Occipital lobe (tissue), 1 donor: ENCODE measurements at regions not wholly inside any gene's neighbourhood (a gene's known extent, or its start where the extent isn't known, plus 50 kb on each side); places are given as distances from the start of the nearest gene placed in this dataset.

Experiments used
- DNase-seq: peaks from one replicate; lab custom pipeline; 2025; lab: John Stamatoyannopoulos, UW

DNA sequence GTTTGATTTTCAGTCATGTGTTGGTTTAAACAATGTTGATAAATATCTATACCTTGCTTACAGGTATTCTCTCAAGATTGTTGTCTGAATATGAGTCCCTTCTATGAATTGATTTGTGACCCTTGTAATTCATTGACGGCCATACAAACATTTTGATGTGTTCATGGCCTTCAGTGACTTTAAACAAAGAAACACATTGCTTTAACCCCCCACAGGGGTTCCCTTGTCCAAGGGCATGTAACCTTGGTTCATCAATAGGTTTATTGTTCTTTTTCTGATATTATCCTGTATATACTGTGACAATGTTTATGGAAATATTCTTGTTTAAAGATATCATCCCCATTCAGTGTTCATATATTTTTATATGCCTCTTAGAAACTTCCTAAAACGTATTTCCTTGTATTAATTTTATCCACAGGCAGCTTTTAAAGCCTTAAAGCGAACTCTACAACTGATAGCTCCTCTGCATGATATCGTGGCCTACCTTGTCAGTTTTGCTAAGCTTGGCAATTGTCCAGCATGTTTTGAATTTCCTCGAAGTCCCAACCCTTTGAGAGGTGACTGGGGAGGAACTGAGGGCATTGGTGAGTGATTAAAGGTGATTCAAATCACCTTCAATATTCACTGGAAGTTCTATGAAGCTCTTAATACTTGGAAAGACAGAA lies 87.0 kb downstream of the CD164 start:
- no peak for DNase-seq

DNA sequence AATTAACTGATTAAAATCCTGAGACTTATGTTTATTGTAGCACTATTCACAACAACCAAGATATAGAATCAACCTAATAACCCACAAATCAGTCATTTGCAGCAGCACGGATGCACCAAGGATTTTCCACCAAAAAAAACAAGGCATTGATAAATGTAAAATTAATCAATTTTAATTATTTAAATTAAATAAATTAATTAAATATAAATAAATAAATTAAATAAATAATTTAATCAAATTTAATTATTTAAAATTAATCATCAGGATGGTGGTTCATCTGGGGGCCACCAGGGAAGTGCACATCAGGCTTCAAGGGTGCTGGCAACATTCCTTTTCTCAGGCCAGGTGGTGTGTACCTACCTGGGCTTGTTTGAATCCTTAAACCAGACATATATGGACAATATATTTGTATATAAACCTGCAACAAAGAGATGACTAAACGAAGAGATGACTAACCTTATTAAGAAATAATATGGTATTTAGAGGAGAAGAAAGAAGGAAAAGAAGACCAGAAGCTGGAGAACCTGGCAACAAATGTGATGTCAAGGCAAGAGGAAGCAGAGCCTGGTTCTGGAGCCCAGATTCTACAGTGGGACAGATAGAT lies 89.2 kb downstream of the CD164 start:
- no peak for DNase-seq

DNA sequence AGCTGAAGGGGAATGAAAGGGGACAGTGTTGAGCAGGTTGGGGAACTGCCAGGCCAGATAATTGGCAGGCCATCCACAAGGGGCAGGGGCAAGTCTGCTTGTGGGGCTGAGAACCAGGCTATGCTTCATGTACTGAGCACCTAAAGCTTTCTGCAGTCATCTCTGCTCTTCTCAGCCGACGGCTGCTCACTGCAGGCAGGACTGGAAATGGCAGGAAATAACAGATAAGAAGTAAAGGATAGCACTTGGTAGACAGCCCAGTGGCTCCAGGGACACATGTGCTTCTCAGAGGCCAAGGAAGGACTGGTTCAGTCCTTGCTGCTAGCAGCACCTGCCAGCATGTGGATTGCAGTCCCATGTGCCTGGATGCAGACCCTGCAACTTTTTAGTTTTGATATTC lies 89.8 kb downstream of the CD164 start:
- DNase-seq, result no peak

DNA sequence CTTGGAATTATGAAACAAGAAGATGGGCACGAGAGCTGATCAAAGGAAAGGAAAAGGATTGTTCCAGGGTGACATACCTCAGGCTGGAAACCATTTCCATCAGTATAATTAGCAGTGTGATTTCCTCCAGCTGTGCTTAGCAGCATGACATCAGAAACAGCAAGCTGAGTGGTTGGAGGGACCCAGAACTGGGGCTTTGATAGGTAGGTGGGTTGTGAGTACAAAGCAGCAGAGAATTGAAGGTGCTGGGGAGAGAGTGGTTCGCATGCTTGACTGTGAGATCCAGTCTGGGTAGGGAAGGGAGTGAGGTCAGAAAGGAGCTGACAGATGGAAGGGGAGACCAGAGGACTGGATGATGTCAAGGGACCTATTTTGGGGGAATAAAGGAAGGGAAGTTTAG lies 90.4 kb downstream of the CD164 start:
- no peak for DNase-seq

DNA sequence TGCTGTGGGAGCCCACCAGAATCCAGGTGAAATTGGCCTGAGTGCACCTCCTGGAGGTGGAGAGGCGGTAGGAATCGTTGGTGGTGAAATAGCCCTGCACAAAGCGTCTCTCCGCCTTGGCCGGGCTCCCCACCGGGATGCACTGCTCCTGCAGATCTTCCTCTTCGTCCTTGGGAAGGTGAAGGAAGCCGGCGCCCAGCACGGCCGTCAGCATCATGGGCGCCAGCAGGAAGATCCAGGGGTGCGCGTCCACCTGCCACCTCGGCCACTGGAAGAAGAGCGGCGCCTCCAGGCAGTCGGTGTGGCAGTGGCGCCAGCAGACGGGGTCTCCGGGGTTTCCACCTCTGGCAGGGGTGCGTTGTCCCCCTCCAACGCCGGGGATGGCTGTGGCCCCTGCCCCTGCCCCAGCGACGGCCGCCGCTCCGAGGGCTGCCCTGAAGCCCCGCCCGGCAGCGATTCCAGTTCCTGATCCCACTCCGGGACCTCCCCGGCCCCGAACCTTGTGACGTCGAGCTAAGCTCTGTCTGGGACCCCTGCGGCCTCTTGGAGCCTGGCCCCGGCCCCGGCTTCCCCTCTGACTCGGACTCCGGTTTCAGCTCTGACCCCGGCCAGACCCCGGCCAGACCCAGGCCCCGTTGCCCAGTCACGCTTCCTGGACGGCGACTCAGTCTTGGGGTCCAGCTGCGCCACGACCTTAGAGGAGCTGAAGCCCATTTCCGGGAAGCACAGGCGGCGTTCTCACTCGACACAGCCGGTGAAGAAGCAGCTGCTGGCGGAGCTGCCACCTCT lies 91.9 kb downstream of the CD164 start:
- no peak for DNase-seq

DNA sequence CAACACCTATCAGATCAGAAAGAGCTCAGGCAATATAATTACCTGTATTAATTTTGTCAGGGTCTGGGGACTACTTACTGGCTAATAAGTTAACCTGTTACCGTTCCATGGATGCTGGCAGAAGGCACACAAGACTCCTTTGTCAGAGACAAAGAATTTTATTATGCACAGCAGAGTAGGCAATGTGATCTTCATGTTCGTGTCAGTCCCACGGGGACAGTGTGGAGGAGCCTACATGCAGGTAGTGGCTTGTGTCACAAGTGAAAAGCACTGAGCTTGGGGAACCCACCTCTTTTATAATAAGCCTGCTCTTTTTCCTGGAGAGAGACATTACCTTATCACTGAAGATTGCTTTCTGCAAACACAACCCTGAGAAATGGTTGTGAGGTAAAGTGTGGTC lies 96.9 kb downstream of the CD164 start:
- DNase-seq, result no peak

DNA sequence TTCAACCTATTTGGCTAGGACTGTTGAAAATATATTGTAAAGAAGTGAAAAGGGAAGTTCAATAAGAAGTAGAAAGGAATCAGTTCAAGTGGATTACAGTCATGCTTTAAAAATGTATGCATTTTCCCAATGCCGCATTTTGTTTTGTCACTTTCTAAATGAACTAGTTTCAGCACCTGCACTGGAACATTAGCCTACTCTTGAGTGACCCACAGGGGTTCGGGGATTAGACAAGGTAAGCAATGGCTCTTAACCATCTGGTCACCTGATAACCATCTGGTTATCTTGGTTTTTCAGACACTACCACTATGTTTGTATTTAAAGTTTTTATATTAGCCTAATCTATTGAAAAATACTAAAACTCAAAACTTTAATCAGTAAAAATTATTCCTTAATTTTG lies 97.6 kb downstream of the CD164 start:
- DNase-seq, result no peak

DNA sequence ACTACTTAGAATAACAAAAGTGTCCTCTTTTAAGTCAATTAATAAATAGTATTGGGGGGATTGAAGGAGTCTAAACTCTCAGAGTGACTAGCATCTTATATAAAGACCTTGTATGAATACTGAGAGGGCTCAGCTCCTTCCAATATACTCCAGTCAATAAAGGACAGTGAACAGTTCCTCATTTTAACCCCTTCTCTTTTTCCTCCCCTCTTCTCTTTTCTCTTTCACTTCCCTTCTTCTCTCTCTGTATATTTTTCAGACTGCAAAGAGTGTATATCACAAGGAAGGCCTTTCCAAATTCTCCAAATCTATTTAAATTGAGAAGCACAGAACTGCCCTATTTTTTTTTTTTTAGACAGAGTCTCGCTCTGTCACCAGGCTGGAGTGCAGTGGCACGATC lies 99.5 kb downstream of the CD164 start:
- no peak for DNase-seq

DNA sequence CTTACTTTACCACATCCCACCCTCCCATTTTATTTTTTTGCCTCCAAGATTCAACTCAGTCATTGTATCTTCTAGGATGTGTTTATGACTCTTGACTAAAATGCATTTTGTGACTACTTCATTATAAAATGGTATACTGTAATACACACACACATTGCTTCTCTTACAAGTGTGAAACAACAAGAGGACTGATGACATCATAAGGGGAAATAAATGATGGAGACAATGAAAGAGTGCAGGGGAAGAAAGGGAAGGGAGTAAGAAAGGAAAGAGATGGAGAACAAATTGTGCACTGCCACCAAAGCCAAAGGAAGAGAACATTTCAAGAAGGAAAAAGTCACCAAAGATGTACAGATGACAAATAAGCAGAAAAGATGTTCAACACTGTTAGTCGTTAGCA lies 102.6 kb downstream of the CD164 start:
- DNase-seq, result no peak

DNA sequence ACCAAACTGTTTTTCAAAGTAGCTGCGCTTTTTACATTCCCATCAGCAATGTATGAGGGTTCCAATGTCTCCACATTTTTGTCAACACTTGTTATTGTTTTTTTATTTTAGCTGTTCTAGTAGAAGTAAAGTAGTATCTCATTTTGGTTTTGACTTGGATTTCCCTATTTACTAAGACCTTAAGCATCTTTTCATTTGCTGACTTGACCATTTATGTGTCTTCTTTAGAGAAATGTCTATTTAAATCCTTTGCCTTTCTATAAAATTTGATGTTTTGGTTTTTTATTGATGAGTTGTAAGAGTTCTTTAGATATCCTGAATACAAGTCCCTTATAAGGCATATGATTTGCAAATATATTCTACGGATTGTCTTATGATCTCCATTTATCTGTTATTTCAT lies 110.6 kb downstream of the CD164 start:
- DNase-seq, result no peak

DNA sequence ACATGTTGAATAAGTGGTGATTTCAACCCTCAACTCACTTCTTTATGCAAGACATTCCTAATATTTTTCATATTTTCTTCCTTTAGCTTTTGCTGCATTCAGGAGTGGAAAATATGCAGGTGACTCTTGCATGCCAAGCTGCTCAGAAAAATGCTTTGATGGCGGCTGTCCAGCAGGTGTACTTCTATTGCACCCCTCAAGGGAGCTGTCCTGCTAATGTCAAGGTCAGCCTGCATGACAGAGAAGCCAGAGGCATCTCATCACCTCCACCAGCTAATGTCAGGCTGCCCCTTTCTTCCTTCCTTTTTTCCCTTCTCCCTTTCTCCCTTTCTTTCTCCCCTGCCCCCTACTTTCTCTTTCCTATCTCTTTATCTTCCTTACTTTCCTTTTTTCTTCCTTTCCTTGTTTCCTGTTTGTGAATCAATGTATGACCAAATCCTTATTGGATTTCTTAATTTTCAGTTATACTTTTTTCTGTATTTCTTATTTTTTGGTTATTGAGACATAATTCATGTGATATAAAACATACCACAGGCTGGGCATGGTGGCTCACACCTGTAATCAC lies 112.2 kb downstream of the CD164 start:
- DNase-seq, result no peak

DNA sequence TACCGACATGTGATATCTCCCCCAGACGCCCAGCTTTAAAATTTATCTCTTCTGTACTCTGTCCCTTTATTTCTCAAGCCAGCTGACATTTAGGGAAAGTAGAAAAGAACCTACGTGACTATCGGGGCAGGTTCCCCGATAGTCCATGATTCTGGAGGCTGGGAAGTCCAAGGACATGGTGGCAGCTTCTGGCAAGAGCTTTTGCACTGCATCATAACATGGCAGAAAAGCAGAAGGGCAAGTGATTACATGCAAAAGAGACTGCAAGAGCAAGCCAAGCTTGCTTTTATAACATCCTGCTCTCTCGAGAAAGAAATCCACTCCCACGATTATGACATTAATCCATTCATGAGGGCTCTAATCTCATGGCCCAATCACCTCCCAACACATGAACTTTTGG lies 113.2 kb downstream of the CD164 start:
- no peak for DNase-seq

DNA sequence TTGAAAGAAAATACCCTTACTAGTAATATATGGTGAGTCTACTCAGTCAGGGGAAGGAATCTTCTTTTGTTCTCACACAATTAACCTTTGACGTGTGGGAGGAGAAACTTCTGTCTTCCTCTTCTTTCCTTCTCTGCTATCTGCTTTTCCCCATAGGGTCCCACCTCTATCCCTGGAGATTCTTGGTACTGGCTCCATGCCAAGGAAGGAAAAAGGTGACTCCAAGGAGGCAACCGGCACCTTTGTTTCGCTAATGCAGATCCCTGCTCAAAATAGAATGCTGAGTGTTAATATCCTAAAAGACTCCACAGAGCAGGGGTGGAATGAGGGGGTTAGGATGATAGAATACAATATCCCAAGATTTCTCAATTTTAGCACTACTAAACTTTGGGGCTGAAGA lies 116.7 kb downstream of the CD164 start:
- no peak for DNase-seq

DNA sequence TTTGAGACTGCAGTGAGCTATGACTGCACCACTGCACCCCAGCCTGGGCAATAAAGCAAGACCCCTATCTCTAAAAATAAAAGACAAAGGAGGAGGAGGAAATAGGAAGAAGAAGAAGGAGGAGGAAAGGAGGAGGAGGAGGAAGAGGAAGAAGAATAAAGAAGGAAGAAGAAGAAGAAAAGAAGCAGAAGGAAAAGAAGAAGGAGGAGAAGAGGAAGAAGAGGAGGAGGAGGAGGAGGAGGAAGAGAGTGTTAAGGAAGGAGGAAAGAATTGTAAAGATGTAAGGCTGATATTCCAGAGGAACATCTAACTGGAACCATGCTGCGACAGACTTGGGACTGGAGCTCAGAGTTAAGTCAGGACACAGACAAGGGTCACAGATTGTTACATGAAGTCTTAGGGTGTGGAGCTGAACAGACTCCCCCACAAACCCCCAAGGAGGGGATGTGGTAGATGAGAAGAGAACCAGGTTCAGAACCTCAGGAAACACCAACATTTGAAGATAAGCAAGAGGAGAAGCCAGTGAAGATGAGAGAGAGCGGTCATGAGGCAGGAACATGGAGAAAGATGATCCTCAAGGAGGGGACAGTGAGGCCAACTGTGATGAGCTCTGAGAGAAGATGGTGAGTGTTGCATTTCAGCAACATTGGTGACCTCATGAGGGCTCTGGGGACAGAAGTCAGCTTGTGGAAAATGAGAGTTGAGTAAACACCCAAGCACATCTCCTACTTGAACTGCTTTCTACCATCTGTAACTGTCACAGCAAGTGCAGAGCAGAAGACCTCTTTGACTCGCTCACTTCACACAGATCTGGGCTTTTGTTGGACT lies 118.2 kb downstream of the CD164 start:
- no peak for DNase-seq

DNA sequence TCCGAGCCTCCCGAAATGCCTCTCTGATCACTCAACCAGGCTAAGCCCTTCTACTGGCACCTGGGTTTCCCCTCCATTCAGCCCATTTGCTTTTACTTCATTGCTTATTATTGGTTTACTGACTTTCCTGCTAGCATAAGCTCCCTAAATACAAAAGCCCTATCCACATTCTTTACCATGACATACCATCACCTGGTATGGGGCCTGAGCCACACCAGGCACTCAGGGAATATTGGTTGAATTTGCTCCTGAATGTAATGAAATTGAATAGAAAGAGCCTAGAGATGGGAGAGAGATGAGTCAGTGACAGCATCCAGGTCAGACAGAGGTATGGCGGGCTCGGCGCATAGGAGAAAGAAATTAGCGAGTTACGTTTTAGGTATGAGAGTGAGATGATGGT lies 120.0 kb downstream of the CD164 start:
- no peak for DNase-seq

DNA sequence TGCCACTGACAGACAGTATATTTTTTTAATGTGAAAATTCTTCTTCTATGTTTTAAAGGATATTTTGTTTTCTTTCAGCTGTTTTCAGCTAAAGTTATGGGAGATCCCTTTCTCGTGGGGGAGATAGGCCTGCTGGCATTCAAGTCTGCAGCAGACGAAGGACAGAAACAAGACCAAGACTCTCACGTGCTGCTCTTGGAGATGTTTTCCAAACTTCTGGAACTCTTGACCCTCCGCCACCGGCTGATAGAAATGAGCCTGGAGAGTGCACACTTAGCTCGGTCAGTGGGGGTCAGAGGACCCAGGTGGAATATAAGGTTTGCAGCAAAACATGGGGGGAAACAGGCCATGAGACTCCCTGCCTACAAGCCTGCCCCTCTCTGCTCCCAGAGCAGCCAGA lies 120.5 kb downstream of the CD164 start:
- no peak for DNase-seq

DNA sequence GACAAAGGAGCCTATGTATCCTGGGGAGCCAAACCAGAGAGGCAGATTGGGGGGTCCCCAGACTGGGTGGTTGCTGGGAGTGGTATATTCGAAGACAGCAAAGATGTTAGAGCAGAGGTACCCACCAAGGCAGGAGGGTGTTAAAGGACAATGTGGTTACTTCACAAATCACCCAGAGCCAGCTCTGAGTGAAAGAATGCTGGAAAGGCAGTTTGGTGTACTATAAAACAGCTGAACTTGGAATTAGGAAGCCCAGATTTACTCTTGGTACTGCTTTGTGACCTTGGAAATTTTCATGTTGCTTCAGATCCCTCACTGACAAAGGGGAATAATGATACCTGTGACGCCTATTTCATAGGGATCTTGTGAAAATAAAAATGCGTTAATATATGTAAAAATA lies 121.6 kb downstream of the CD164 start:
- DNase-seq, result no peak

DNA sequence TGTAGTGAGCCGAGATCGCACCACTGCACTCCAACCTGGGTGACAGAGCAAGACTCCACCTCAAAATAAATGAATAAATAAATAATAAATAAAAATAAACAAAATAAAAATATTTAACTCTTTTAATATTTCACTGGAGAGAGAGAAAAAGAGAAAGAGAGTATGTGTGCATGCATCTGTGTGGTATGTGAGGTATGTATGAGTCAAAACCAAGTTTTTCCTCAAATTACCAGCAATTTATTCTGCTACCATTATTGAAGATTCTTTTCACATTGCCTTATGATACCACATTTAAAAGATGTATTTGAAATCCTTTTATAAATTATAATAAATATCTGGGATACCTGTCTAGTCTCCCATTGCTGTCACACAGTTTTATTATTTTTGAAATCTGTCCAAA lies 122.1 kb downstream of the CD164 start:
- no peak for DNase-seq

DNA sequence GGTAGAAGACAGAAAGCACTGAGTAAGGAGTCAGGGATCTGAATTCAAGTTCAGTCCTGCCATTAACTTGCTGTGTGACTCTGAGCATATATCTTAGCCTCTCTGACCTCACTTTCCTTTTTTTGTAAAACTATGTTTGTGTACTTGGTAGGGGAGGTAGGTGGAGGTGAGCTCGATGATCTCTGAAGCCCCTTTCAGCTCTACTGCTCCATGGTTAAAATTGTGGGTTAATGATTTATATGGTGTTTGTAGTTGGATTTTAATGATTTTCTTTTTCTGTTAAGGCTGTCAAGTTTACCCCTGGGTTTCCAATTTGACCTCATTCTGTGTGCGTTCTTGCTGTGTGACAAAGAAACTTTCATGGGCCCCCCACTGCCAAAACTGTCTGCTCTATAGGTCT lies 124.1 kb downstream of the CD164 start:
- no peak for DNase-seq

DNA sequence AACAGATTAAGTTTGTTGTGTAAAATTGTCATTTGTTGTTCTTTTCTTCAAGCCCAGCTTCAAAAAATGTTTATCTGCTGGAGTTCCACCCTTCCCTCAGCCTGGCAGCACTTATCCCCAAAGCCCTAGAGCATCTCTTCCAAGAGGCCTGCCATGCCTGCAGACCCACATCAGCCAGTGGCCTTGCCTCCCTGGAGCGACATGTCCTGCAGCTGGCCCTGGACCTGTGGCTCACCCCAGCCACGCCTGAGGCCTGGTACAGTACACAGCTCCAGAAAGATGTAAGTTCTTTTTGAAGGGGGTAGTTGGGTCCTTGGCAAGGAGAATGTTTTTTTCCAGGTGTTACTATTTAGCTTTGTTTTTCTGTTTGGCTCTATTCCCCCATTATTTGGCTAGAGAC lies 124.8 kb downstream of the CD164 start:
- no peak for DNase-seq

DNA sequence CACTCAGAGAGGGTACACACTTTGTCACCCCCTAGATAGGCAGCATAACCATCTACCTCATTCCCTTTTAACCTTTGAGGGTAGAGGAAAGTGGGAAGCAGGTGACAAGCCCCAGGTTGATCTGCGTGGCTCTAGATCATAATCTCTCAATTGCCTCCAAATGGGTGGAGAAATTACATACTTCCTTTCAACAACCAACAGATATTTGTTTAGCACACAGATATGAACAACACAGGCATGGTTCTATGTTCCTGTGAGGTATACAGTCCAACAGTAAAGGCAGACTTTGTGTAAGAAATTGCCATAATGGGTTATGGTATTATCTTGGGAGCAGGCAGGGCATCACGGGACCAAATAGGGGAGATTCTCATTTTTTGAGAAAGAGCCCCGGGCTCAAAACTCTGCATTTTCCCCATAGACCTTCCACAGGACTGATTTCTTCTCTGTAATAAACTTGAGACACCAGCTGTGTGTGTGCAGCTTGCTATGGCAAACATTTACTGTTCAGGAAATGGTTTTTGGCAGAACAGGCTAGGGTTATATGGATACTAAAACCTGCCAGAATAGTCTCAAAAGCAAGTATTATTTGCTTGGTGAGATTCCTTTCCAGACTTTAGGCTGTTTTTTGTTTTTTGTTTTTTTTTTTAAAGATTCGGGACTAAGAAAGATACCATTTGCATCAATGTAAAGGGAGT lies 126.2 kb downstream of the CD164 start:
- DNase-seq, result no peak
